IMR-90 (cell line): ENCODE measurements at regions not wholly inside any gene's neighbourhood (a gene's known extent, or its start where the extent isn't known, plus 50 kb on each side); places are given as distances from the start of the nearest gene placed in this dataset.

Experiments used
- ATAC-seq: fragments of 200-7000 bp; cut with Tn5 transposase; 2 replicates; pipeline ENCODE4 v1.9.1; 2020; ENCODE audit warnings: low read depth, mild to moderate bottlenecking, moderate library complexity
- BruUV-seq: library from RNA; stranded (reverse); fragments of 400-500 nt; replicated peaks from 2 replicates; lab custom pipeline; 2021; lab: Mats Ljungman, UMichigan
- CTCF ChIA-PET: fragments of 300-600 bp; formaldehyde crosslinking; extraction: SDS; loops from one replicate; lab custom pipeline; 2021; ENCODE audit warnings: antibody characterized with exemption; lab: Yijun Ruan, JAX
- POLR2A ChIA-PET: fragments of 300-600 bp; sonication (Branson Sonifier 250); formaldehyde crosslinking; loops from one replicate; lab custom pipeline; 2022; ENCODE audit warnings: antibody characterized with exemption; ENCODE audit not compliant: unreplicated experiment; lab: Charles Lee
- DNase-seq: peaks from one replicate; pipeline ENCODE4 v3.0.0; 2013
- H2AFZ ChIP-seq: replicated peaks from 2 replicates; pipeline ENCODE3; 2013; ENCODE audit warnings: low read length, mild to moderate bottlenecking; ENCODE audit not compliant: poor library complexity
- H2AK5ac ChIP-seq: 2 replicates; pipeline ENCODE4 v1.6.1; 2013; ENCODE audit warnings: low read depth, low read length, inconsistent platforms
- H2AK9ac ChIP-seq: replicated peaks from 2 replicates; pipeline ENCODE3; 2013; ENCODE audit warnings: mild to moderate bottlenecking, low read depth, low read length, moderate library complexity; ENCODE audit not compliant: poor library complexity
- H2BK120ac ChIP-seq: 2 replicates; pipeline ENCODE4 v1.6.1; 2013; ENCODE audit warnings: low read depth, low read length, inconsistent platforms
- H2BK15ac ChIP-seq: 3 replicates; pipeline ENCODE4 v1.6.1; 2013; ENCODE audit warnings: low read depth, low read length, inconsistent platforms
- H2BK20ac ChIP-seq: 2 replicates; pipeline ENCODE4 v1.6.1; 2013; ENCODE audit warnings: low read depth, mild to moderate bottlenecking, inconsistent platforms, low read length, moderate library complexity
- H2BK5ac ChIP-seq: 2 replicates; pipeline ENCODE4 v1.6.1; 2013; ENCODE audit warnings: mild to moderate bottlenecking, low read depth, low read length, inconsistent platforms; ENCODE audit not compliant: poor library complexity, severe bottlenecking
- H3K14ac ChIP-seq: replicated peaks from 2 replicates; pipeline ENCODE4 v1.6.1; 2013; ENCODE audit warnings: low read depth, low read length, inconsistent platforms
- H3K18ac ChIP-seq: 2 replicates; pipeline ENCODE4 v1.6.1; 2013; ENCODE audit warnings: low read depth, low read length, control low read depth
- H3K23ac ChIP-seq: 2 replicates; pipeline ENCODE4 v1.6.1; 2013; ENCODE audit warnings: low read depth, low read length, inconsistent platforms
- H3K27ac ChIP-seq: 2 replicates; pipeline ENCODE4 v1.5.1; 2013; ENCODE audit warnings: mild to moderate bottlenecking, control low read depth, low read length; ENCODE audit not compliant: insufficient read depth
- H3K27me3 ChIP-seq: 2 replicates; pipeline ENCODE4 v1.6.1; 2013; ENCODE audit warnings: low read length; ENCODE audit not compliant: control insufficient read depth, insufficient read depth
- H3K36me3 ChIP-seq: 2 replicates; pipeline ENCODE4 v1.6.1; 2013; ENCODE audit warnings: low read length, mixed read lengths; ENCODE audit not compliant: control insufficient read depth, insufficient read depth
- H3K4ac ChIP-seq: 2 replicates; pipeline ENCODE4 v1.6.1; 2013; ENCODE audit warnings: low read depth, low read length, inconsistent platforms
- H3K4me1 ChIP-seq: 2 replicates; pipeline ENCODE4 v1.6.1; 2013; ENCODE audit warnings: low read length, mixed read lengths; ENCODE audit not compliant: control insufficient read depth, insufficient read depth
- H3K4me2 ChIP-seq: 2 replicates; pipeline ENCODE4 v1.6.1; 2013; ENCODE audit warnings: low read depth, mild to moderate bottlenecking, control low read depth, low read length, moderate library complexity
- H3K4me3 ChIP-seq: 2 replicates; pipeline ENCODE4 v1.5.1; 2013; ENCODE audit warnings: low read depth, mild to moderate bottlenecking, control low read depth, low read length, moderate library complexity; ENCODE audit not compliant: insufficient read depth
- H3K56ac ChIP-seq: 2 replicates; pipeline ENCODE4 v1.6.1; 2013; ENCODE audit warnings: low read length, inconsistent platforms; ENCODE audit not compliant: insufficient read depth; ENCODE audit errors: extremely low read depth
- H3K79me1 ChIP-seq, 2 experiments: 2 replicates each; pipeline ENCODE4 v1.6.1; 2013; ENCODE audit warnings: low read length in 2 of 2, inconsistent platforms in 1 of 2, low read depth in 1 of 2
- H3K9ac ChIP-seq: 2 replicates; pipeline ENCODE4 v1.6.1; 2013; ENCODE audit warnings: low read depth, low read length, control low read depth
- H3K9me1 ChIP-seq: 2 replicates; pipeline ENCODE4 v1.6.1; 2013; ENCODE audit warnings: low read length, inconsistent platforms; ENCODE audit not compliant: insufficient read depth
- H3K9me3 ChIP-seq: 2 replicates; pipeline ENCODE4 v1.6.1; 2013; ENCODE audit warnings: low read length; ENCODE audit not compliant: control insufficient read depth, insufficient read depth
- H4K20me1 ChIP-seq: 2 replicates; pipeline ENCODE4 v1.6.1; 2013; ENCODE audit warnings: low read length, inconsistent platforms; ENCODE audit not compliant: insufficient read depth
- H4K5ac ChIP-seq: 2 replicates; pipeline ENCODE4 v1.6.1; 2013; ENCODE audit warnings: mild to moderate bottlenecking, low read depth, low read length, control low read depth
- H4K8ac ChIP-seq, 2 experiments: 2 replicates each; pipeline ENCODE4 v1.6.1; 2013; ENCODE audit warnings: low read depth in 2 of 2, low read length in 2 of 2, control low read depth in 1 of 2, inconsistent platforms in 1 of 2
- H4K91ac ChIP-seq: 2 replicates; pipeline ENCODE4 v1.6.1; 2013; ENCODE audit warnings: low read depth, low read length, inconsistent platforms; ENCODE audit not compliant: insufficient read depth
- FOS ChIP-seq: fragments of 150-350 bp; IDR thresholded peaks from 2 replicates; pipeline ENCODE4 v1.6.1; 2016; ENCODE audit warnings: low read depth, low read length
- POLR2A ChIP-seq: IDR thresholded peaks from 2 replicates; pipeline ENCODE4 v1.6.1; 2012; ENCODE audit warnings: mild to moderate bottlenecking, low read depth, low read length
- USF2 ChIP-seq: fragments of 150-350 bp; IDR thresholded peaks from 2 replicates; pipeline ENCODE4 v1.6.1; 2017; ENCODE audit warnings: mild to moderate bottlenecking, antibody characterized with exemption, low read length, low read depth
- WGBS, 2 experiments: methylation state at CpG; one replicate each; pipeline versions ENCODE4 v1.1.5 to v1.1.7; 2013; ENCODE audit warnings: missing lambda C conversion rate in 2 of 2; ENCODE audit not compliant: insufficient read length in 1 of 2; ENCODE audit errors: extremely low coverage in 2 of 2; 5-methylcytosine and 5-hydroxymethylcytosine counted together
- dilution Hi-C: fragments of 300-500 bp; cut with HindIII; formaldehyde crosslinking; loops from one replicate; pipeline ENCODE4 v1.14.3; 2018; ENCODE audit warnings: low sequenced_read_pairs; ENCODE audit not compliant: unreplicated experiment
- in situ Hi-C: fragments of 300-500 bp; cut with MboI; formaldehyde crosslinking; loops from 3 replicates; pipeline ENCODE4 v1.14.3; 2019; ENCODE audit warnings: low sequenced_read_pairs, inconsistent platforms, mixed read lengths
- intact Hi-C: fragments of 100-400 bp; cut with micrococcal nuclease; formaldehyde crosslinking; loops from 2 replicates; pipeline ENCODE4 v1.10.0; 2022

- Histone ChIP-seq H3K9ac (no peak overlapping the region; the same call in 1 of the 2 replicates), H3K27ac (peak overlapping the region; percentile 52), H3K36me3 (no peaks in the 10 kb centered on the region), H2AK9ac (peak overlapping the region; percentile 20), H3K56ac (no peak overlapping the region), H4K5ac (peak overlapping the region; percentile 74; the same call in 1 of the 2 replicates), H3K4me2 (peak overlapping the region; percentile 27; the same call in 1 of the 2 replicates), H2BK20ac (peak overlapping the region; percentile 75), H3K27me3 (no peaks in the 10 kb centered on the region), H2AK5ac (peak overlapping the region; percentile 41; the same call in 1 of the 2 replicates), H3K79me1 (peaks cover 0 to 3% of the 10 kb centered on the region in 2 experiments; a peak in 1 of 4 replicates), H2BK5ac (peak overlapping the region; percentile 82), H4K91ac (peak overlapping the region; percentile 37), H3K14ac (peak overlapping the region; percentile 31; the same call in 1 of the 2 replicates), H3K9me1 (peaks cover 17% of the 10 kb centered on the region), H3K23ac (peak overlapping the region; percentile 39; the same call in 1 of the 2 replicates), H3K4ac (peak overlapping the region; percentile 52), H4K20me1 (no peaks in the 10 kb centered on the region), H3K9me3 (no peaks in the 10 kb centered on the region), H2BK120ac (peak overlapping the region; percentile 67), H3K4me3 (no peak overlapping the region), H4K8ac (peak overlapping the region in 1 of 2 experiments; percentile 78; a peak in 3 of 4 replicates), H2AFZ (peak overlapping the region; percentile 71), H3K18ac (peak overlapping the region; percentile 65; the same call in 1 of the 2 replicates), H2BK15ac (peak overlapping the region; percentile 80; the same call in 2 of the 3 replicates), H3K4me1 (peaks cover 9% of the 10 kb centered on the region)
- WGBS, 2 experiments = 100% methylated on average over 2 of the region's 9 CpGs; no CpG with 5 or more reads in 1 of the 2 experiments
- no TSS peak for BruUV-seq
- ATAC-seq = no peak
- CTCF ChIA-PET = no interaction called here
- POLR2A ChIA-PET = interaction anchor here (0.6 kb wide), 1 partner anchor 218 kb away, joined by 4 read pairs; no protein-coding TSS in a partner anchor
- intact Hi-C loops (loop anchor here (5.0 kb wide), 1 partner anchor 86 kb away; no protein-coding TSS in a partner anchor), dilution Hi-C loops (no loop called here), in situ Hi-C loops (no loop called here)
- peak; percentile 65 for DNase-seq
- peak; percentile 4; the same call in 1 of the 2 replicates for TF ChIP-seq FOS
- TF ChIP-seq POLR2A = no peak
- TF ChIP-seq USF2 = no peak
Observed at GRCh38 chr16:24668481-24669061, 60.9 kb upstream of the TNRC6A start.
